ENCODE measurements at regions not wholly inside any gene's neighbourhood (a gene's known extent, or its start where the extent isn't known, plus 50 kb on each side); places are given as distances from the start of the nearest gene placed in this dataset.

- no peak for DNase-seq (ENCODE audit: low spot score)
- no peak for TF ChIP-seq CTCF (conservative IDR thresholded peaks at IDR 0.05; ENCODE audit: low read depth)
- H3K27ac ChIP-seq = no peak overlapping the region
- ChIA-PET POLR2A (ENCODE audit: low non-redundant PET) (no interaction called here), CTCF (no interaction called here)
Measured at GRCh38 chr11:114988644-114989043, 310.3 kb downstream of the NXPE2 start.

DNA sequence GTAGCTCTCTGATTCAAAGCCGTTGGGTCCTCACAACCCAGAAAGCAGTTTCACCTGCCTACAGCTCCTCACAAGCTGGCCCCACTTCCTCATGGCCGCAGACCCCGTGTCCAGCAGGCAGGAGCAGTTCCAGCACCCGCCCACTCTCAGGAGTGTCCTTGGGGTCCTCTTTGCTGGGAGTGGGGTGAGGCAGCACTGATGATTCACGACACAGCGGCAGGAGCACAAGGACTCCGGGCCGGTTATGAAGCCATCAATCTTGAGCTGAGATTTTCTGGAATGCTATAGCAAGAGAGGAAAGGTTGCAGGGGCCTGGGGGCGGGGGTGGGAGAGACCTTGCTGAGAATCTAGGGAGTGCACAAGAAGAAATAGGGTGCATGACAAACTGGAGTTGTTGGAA is 311.2 kb downstream of the NXPE2 start:
- no peak for TF ChIP-seq CTCF (conservative IDR thresholded peaks at IDR 0.05; ENCODE audit: low read depth)
- no peak for DNase-seq (ENCODE audit: low spot score)
- POLR2A ChIA-PET (ENCODE audit: low non-redundant PET) = no interaction called here
- H3K27ac ChIP-seq = no peak overlapping the region
- CTCF ChIA-PET = no interaction called here

DNA sequence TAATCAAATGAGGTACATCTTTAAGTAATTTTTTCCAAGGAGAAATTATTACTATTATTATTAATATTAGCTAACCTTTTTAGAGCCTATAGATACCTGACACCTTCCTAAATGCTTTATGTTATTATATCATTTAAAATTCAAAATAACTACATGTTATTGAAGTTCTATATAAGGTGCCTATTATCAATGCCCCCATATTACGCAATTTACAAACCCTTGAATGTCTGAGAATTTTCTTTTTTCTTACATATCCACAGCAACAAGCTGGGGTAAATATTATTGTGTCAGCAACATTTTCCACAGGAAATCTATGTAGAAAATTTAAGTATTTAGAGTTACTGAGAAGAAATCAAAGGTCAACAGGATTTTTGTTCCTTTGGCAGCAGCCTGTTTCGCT is 327.3 kb downstream of the NXPE2 start:
- ChIA-PET POLR2A (ENCODE audit: low non-redundant PET) (no interaction called here), CTCF (no interaction called here)
- DNase-seq (ENCODE audit: low spot score) = no peak
- no peak overlapping the region for H3K27ac ChIP-seq
- no peak for TF ChIP-seq CTCF (conservative IDR thresholded peaks at IDR 0.05; ENCODE audit: low read depth)

DNA sequence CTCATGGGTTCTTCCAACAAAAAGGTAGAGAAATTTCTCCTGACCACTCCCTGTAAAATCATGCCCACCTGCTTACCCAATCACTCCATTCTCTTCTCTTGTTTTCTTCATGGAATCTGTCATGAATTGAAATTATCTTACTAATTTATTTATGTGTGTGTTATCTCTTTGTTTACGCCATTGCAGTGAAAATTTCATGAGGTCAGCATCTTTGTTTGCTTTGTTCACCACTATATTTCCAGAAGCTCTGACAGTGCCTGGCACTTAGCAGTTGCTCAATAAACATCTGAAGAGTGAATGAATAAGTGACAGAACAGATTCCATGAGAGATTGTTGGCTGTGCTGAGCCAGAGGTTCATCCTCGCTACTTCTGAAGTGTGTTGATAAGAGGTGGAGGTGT is 329.5 kb downstream of the NXPE2 start:
- DNase-seq (ENCODE audit: low spot score) = no peak
- no peak overlapping the region for H3K27ac ChIP-seq
- ChIA-PET CTCF (no interaction called here), POLR2A (ENCODE audit: low non-redundant PET) (no interaction called here)
- TF ChIP-seq CTCF (conservative IDR thresholded peaks at IDR 0.05; ENCODE audit: low read depth) = no peak

- no peak for TF ChIP-seq CTCF (conservative IDR thresholded peaks at IDR 0.05; ENCODE audit: low read depth)
- no peak for DNase-seq (ENCODE audit: low spot score)
- ChIA-PET POLR2A (ENCODE audit: low non-redundant PET) (no interaction called here), CTCF (no interaction called here)
- no peak overlapping the region for H3K27ac ChIP-seq
Measured at GRCh38 chr11:115008799-115009198, 330.5 kb downstream of the NXPE2 start.

DNA sequence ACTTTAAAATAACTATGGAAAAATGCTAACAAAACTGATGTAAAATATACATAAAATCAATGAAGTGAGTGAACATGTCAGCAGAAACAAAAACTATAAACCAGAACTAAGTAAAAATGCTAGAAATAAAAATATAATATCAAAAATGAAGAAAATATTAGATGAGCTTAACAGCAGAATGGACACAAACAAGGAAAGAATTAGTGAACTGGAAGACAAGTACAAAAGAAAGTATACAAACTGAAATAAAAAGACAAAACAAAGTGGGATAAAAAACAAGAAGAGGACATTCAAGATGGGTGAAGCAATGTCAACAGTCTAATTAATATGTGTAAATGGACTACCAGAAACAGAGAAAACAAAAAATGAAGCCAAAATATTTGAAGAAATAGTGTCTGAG is 339.2 kb downstream of the NXPE2 start:
- H3K27ac ChIP-seq = no peak overlapping the region
- POLR2A ChIA-PET (ENCODE audit: low non-redundant PET) = no interaction called here
- no peak for TF ChIP-seq CTCF (conservative IDR thresholded peaks at IDR 0.05; ENCODE audit: low read depth)
- no peak for DNase-seq (ENCODE audit: low spot score)
- CTCF ChIA-PET = no interaction called here

- TF ChIP-seq CTCF (conservative IDR thresholded peaks at IDR 0.05; ENCODE audit: low read depth) = no peak
- POLR2A ChIA-PET (ENCODE audit: low non-redundant PET) = no interaction called here
- CTCF ChIA-PET = interaction anchor here (0.6 kb wide), 1 partner anchor 20 kb away, joined by 4 read pairs; no protein-coding TSS in a partner anchor
- DNase-seq (ENCODE audit: low spot score) = no peak
- H3K27ac ChIP-seq = no peak overlapping the region
Measured at GRCh38 chr11:115030166-115030565, 351.8 kb downstream of the NXPE2 start.
